Uterus (tissue), 2 donors: ENCODE measurements at regions not wholly inside any gene's neighbourhood (a gene's known extent, or its start where the extent isn't known, plus 50 kb on each side); places are given as distances from the start of the nearest gene placed in this dataset.

Experiments used
- CTCF ChIP-seq, 4 experiments: fragments of 200-600 bp in 2 of 4; fragments of 450-650 bp in 2 of 4; sonication (generic) in 2 of 4; IDR thresholded peaks; one replicate each; pipeline ENCODE4 v1.5.1; 2016 to 2019; ENCODE audit warnings: antibody characterized with exemption in 4 of 4, mild to moderate bottlenecking in 2 of 4, moderate library complexity in 1 of 4
- POLR2A ChIP-seq, 2 donors: fragments of 450-650 bp; IDR thresholded peaks; one replicate each; pipeline ENCODE4 v1.6.1; 2016; ENCODE audit warnings: antibody characterized with exemption in 2 of 2, mild to moderate bottlenecking in 1 of 2, moderate library complexity in 1 of 2

GRCh38 chr1:104629589-104629988 is 879.9 kb downstream of the AMY1C start:
- TF ChIP-seq CTCF (IDR thresholded peaks at IDR 0.05) (no peak), POLR2A (IDR thresholded peaks at IDR 0.05) (no peak)
